Renal pelvis (tissue), 1 donor: ENCODE measurements at regions not wholly inside any gene's neighbourhood (a gene's known extent, or its start where the extent isn't known, plus 50 kb on each side); places are given as distances from the start of the nearest gene placed in this dataset.
"Not testable (repeated sequence)": the region's sequence is repeated elsewhere in the genome, so short reads cannot be mapped to it uniquely, and the experiment has no call there.

Experiments used
- DNase-seq: peaks from one replicate; pipeline ENCODE4 v3.0.0-alpha.2; 2013

DNA sequence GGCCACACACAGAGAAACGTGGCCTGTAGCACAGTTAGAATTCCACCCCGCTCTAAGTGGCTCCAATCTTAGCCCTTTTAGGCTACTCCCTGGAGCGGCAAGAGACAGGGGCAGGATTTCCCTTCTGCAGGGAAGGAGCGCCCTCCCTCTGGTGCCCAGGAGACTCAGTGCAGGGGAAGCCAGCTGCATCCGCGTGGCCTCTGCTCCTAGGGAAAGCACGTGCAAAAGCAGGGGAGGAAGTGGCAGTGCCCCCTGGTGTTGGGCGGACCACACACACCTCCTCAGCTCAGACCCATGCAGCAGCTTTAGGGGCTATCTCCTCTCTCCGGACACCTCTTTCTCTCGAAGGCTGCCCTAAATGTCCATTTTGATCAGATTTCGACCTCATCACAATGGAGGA lies 50.0 kb downstream of the SPRING1 start:
- DNase-seq, result no peak

DNA sequence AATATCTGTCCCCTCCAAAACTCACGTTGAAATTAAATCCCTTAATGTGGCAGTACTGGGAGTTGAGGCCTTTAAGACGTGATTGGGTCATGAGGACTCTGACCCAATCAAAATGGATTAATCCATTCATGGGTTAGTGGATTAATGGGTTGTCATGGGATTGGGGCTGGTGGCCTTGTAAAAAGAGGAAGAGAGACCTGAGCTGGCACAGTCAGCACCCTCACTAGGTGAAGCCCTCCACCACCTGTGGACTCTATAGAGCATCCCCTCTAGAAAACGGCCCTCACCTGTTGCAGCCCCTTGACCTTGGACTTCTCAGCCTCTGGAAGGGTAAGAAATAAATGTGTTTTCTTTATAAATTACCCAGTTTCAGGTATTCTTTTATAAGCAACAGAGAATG lies 53.0 kb downstream of the SPRING1 start:
- no peak for DNase-seq

DNA sequence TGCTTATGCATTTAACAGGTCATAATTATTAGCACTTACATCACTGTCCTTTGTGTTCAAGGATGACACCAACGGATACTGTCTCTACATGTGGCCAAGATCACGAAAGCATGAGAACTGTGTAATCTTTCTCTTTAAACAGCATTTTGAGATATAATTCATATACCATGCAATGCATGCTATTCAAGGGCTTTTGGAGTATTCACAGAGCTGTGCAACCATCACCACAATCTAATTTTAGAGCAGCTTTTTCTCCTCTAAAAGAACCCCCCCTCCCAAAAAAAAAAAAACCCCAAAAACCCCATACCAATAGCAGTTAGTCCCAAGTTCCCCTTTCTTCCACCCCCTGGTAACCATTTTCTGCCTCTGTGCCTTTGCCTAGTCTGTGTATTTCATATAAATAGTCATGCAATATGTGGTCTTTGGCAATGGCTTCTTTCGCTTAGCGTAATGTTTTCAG lies 60.6 kb downstream of the SPRING1 start:
- no peak for DNase-seq

DNA sequence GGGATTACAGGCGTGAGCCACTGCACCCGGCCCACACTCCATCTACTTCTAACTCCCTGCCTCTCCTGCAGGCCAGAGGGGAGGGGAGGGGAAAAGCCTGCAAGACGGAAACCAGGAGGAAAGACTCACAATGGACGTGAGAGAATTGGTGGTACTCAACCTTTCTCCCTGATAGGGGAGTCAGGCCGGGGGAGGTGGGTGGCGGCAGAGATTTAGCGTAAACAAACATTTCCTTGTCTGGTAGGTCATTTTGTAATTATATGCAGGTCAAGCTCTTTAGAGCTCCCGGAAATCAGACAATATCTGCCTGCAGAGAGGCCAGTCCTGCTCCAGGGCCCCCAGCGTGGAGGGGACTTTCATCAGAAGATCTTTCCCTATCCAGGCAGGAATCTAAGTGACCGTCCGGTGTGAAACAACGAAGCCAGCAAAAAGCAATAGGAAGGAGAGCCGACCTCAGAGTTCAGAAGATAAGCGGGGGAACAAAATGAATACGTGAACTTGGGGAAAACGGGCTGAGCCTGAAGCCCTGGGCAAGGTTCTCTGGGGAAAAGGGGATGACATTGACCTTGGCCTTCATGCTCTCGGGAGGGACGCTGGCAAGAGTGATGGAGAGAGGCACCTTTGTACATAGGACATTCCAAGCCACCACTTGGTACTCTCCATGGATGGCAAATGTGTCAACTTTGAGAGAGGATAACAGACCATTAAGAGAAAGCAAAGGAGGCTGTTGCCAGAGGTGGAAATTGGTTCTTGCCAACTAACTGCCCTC lies 62.3 kb downstream of the SPRING1 start:
- DNase-seq, result no peak

DNA sequence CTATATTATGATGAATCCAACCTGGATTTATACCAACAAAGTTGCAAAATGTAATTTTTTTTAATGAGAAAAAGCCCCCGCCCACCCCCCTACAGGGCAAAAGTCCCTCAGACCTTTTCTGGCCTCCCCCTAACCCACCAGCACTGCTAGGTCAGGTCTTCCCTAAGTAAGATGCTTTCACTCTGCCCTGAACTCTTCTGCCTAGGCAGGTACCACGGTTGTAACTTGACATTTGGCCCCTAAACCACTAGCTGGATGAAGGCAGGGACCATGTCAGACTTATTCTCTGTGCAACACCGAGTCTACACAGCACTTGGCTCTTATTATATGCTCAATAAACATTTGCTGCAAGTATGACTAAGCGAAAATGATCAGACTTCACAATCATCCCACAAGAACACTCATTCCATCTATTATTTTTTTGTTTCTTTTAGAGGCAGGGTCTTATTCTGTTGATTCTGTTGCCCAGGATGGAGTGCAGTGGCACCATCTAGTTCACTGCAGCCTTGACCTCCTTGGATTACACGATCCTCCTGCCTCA lies 63.2 kb downstream of the SPRING1 start:
- DNase-seq, result no peak

DNA sequence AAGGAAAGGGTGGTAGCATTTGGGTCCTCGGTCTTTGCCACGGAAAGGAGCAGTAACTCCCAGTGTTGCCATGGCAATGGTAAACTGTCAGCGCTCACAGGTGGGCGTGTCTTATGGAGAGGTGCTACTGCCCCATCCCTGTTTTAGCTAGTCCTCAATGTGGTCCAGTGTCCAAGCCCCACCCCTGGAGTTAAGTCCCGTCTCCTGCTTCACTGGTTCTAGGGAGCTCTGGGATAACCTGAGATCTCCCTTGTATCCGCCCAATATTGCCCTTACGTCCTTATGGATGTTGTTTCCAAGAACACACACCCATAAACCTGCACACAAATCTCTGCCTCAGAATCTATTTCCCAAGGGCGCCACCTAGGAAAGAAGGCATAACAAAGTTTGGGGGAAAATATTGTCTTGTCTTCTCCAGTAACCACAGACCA lies 64.2 kb downstream of the SPRING1 start:
- DNase-seq, result no peak

DNA sequence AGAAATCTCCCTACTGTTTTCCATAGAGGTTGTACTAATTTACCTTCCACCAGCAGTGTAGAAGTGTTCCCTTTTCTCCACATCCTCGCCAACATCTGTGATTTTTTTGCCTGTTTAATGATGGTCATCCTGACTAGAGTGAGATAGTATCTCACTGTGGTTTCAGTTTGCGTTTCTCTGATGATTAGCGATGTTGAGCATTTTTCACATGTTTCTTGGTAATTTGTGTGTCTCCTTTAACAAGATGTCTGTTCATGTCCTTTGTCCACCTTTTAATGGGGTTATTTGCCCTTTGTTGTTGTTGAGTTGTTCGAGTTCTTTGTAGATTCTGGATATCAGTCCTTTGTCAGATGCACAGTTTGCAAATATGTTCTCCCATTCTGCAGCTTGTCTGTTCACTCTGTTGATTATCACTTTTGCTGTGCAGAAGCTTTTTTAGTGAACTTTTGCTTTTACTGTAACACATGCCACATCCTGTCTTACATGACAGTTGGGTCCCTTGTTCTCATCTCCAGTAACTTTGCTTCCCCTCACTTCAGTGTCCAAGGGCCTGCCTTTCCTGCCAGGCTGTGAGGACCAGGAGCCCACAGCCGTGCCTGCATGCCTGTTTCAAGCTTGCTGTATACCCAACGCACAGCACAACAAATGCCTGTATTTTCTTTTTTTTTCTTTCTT lies 64.9 kb downstream of the SPRING1 start:
- DNase-seq, result no peak

DNA sequence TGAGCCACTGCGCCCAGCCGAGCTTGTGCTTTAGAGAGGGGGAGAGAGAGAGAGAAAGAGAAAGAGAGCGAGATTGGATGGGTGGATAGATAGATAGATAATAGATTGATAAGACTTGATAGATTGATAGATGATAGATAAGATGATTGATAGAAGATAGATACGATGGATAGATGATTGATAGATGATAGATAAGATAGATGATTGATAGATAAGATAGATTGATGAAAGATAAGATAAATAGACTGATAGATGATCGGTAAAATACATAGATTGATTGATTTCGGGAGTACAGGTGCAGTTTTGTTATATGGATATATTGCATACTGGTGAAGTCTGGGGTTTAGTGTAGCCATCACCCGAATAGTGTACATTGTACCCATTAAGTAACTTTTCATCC lies 65.9 kb downstream of the SPRING1 start:
- no peak for DNase-seq

DNA sequence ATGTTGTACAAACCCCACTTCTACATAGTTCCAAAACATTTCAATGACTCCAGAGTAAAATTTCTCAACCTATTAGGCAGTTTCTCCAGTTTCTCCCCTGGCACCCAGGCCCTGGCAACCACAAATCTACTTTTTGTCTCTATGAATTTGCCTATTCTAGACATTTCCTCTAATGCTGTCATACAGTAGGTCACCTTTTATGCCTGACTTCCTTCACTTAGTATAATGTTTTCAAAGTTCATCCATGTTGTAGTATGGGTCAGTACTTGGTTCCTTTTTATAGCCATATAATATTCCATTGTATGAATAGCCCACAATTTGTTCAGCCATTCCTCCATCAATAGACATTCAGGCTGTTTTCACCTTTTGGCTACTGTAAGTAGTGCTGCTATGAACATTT lies 67.0 kb downstream of the SPRING1 start:
- DNase-seq, result no peak

DNA sequence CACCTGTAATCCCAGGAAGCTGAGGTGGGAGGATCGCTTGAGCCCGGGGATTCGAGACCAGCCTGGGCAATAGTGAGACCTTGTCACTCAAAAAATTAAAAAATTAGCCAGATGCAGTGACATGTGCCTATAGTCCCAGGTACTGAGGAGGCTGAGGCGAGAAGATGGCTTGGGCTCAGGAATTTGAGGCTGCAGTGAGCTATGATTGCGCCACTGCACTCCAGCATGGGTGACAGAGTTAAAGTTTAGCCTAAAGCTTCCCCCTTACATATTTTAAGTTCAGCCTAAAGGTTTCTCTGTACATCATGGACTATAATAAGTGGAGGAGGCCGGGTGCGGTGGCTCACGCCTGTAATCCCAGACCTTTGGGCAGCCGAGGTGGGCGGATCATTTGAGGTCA lies 70.1 kb downstream of the SPRING1 start:
- DNase-seq, result no peak

DNA sequence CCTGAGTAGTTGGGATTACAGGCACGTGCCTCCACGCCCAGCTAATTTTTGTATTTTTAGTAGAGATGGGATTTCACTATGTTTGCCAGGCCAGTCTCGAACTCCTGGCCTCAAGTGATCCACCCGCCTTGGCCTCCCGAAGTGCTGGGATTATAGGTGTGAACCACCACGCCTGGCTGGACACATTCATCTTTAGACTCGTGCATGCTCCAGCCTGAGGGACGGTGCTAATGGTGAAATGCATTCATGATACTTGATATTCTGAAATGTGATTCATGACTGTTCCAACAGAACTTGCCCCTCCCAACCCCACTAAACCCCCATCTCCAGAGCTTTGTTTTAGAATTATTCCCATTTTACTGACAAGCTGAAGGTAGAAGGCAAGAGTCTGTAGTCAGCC lies 71.0 kb downstream of the SPRING1 start:
- not testable (repeated sequence) for DNase-seq

DNA sequence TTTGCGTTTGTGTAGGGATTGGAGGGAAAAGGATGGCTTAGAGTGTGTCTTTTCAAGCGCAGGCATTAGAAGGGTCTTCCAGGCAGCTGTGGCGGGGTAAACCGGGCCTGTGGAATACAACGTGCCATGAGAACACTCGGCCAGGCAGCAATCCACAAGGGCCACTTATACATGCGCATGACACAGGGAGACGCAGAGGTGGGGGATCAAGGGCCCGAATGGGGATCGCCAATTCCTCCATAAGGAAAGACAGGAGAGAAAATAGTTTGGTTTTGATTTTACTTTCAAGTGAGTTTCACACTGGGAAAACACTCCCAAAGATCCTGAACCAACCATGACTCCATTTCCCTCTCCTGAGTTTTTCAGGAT lies 71.6 kb downstream of the SPRING1 start:
- DNase-seq, result no peak

DNA sequence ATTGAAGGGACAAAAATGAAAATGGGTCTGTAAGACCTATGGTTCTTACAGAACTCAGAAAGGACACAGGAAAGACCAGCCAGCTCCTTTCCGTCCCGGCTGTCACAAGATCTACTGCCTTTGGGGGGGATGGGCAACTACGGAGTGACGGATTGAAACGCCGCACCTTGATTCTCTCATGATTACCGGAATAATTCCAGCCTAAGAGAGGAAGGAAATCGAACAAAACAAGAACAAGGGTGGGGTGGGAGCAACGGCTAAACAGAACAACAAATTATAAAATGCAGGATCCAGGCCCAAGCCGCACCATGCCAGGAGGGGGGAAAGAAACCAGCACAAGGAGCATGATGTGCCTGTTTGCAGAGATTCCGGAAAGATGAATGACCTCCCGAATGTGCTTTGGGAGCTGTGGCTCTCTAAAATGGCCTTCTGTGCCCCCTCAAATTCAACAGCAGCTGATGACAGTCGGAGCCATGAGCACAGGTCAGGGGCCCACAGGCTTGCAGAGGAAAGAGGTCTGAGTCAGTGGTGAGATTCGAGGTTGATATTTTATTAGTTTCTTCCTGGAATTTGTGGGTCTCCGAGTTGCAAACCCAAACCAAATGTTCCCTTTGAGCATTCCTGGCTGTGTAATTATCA lies 72.1 kb downstream of the SPRING1 start:
- DNase-seq, result no peak

DNA sequence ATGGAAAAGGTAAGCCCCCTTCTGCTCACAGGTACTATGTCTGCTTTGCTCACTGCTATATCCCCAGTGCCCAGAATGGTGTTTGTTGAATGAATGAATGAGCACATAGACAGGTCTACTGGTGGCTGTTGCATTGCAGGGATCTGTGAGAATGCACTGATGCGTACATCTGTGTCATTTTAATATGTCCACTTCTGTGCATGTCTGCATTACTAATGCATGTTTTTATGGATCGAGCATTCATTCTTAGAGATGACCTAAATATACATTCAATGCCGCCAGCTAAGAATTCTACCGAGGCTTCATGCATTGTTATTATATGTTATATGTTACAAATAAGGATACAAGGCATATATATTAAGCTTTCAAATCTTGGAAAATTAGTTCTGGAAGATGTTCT lies 73.8 kb downstream of the SPRING1 start:
- no peak for DNase-seq

DNA sequence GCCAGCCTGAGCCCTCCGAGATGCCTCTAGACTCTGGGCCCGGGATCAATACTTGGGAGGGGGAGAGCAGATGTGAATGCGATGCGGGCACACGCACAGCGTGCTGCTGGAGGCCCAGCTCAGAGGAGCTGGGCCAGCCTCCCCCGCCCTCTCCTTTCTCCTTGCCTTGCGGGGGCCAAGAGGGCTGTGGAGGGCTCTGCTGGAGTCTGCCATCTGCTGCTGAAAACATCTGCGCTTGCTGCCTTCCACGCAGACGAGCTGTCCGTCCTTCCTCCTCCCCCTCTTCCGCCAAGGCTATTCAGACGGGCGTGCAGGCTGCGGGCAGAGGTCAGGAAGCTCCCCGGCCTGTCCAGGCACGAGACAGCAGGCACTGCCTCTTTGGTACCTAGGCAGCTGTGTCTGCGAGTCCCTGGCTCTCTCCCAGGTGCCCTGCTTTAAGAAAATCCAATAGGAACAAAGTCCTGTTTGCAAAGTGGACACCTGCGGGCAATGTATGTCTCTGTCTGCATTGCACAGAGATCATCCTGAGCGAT lies 75.2 kb downstream of the SPRING1 start:
- DNase-seq, result no peak

DNA sequence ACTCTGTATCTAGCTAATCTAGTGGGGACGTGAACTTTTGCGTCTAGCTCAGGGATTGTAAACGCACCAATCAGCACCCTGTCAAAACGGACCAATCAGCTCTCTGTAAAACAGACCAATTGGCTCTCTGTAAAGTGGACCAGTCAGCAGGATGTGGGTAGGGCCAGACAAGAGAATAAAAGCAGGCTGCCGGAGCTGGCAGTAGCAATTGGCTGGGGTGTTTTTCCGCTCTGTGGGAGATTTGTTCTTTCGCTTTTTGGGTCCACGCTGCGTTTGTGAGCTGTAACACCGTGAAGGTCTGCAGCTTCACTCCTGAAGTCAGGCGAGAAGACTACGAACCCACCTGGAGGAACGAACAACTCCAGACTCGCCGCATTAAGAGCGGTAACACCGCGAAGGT lies 76.5 kb downstream of the SPRING1 start:
- DNase-seq, result no peak

DNA sequence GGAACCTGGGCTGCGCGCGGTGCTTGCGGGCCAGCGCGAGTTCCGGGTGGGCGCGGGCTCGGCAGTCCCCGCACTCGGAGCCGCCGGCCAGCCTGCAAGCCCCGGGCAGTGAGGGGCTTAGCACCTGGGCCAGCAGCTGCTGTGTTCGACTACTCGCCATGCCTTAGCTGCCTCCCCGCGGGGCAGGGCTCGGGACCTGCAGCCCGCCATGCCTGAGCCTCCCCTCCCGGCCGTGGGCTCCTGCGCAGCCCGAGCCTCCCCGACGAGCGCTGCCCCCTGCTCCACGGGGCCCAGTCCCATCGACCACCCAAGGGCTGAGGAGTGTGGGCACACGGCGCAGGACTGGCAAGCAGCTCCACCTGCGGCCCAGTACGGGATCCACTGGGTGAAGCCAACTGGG lies 77.1 kb downstream of the SPRING1 start:
- DNase-seq, result not testable (repeated sequence)

DNA sequence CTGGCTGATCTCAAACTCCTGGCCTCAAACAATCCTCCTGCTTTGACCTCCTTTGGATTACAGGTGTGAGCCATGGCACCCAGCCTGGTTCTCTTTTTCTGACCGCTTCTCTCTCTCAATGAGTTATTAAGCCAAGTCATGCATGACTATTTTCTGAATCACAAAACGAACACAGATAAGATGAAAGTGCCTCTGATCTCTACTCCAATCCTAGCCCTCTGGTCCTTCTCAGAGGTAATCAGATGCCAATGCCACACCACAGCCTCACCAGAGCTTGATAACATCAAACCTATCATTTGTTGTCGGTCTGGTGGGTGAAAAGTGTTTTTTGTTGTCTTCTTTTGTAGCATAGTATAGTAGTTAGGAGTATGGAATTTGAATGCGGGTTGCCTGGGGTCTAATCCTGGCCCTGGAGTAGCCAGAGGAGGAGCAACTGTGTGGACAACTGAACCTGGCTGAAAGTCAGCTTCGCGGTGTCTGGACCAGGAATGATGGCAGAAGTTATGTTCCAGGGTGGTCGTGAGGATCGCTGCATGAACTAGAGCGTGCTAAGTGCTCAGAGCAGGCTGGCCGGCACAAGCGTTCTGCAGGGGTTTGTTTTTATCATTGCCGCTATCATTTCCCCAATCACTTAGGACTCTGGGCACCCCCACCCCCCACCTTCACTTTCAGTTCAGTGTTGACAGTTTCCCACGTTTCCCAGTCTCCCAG lies 77.9 kb downstream of the SPRING1 start:
- DNase-seq, result no peak

DNA sequence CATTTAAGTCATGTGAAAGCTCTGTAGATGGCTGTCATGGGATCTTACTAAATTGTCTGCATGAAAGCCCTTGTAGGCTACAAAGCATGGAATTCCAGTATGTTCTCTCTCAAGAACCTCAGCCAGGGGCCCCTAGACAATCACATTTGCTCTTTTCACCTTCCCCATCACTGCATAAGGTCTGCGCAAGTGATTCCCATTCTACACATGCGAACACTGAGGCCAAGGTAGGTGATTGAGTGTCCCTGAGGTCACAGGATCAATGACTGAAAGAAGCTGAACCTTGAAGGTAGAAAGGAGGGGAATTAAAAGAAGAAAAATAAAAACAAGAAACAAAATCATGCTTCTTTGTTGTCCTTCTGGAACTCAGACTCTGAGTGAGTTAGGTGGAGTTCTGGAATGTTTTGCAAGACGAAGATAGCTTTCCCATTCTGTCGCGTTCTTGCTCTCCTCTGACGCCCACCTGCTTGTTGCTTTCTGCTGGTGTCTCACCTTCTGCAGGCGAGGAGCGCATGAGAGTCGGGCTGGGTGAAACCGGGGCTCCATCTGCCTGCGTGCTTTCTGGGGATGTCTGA lies 79.9 kb downstream of the SPRING1 start:
- DNase-seq, result no peak

DNA sequence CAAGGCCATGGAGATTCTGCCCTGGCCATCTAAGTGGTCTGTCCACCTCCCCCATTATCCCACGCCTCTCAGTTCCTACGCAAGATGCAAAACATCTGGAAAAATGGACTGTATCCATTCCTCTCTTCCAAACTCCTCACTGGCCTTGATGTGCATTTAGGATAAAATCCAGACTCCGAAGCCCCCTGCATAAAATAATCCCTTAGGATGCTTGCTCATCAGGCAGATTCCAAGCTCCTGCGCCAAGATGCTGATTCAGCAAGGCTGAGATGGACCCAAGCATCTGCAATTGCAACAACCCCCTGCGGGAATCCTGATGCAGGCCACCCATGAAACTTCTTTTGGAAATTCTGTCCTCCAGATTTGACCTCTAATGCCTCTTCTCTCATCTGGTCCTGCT lies 81.6 kb downstream of the SPRING1 start:
- no peak for DNase-seq

DNA sequence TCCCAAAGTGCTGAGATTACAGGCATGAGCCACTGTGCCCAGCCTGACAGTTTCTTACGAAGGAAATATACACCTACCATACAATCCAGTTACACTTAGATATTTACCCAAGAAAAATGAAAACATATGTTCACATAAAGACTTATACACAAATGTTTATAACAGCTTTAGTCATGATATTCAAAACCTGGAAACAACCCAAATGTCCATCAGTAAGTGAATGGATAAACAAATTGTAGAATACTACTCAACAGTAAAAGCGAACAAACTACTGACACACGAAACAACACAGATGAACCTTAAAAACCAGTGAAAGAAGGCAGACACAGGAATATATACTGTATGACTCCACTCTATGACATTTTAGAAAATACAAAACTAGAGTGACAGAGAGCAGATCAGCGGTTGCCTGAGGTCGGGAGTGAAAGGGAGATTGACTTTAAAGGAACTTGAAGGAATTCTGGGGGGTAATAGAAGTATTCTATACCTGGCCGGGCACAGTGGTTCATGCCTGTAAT lies 83.6 kb downstream of the SPRING1 start:
- DNase-seq, result no peak
